IMR-90 (cell line): ENCODE measurements at regions not wholly inside any gene's neighbourhood (a gene's known extent, or its start where the extent isn't known, plus 50 kb on each side); places are given as distances from the start of the nearest gene placed in this dataset.

Experiments used
- ATAC-seq: fragments of 200-7000 bp; cut with Tn5 transposase; 2 replicates; pipeline ENCODE4 v1.9.1; 2020; ENCODE audit warnings: low read depth, mild to moderate bottlenecking, moderate library complexity
- BruUV-seq: library from RNA; stranded (reverse); fragments of 400-500 nt; replicated peaks from 2 replicates; lab custom pipeline; 2021; lab: Mats Ljungman, UMichigan
- CTCF ChIA-PET: fragments of 300-600 bp; formaldehyde crosslinking; extraction: SDS; loops from one replicate; lab custom pipeline; 2021; ENCODE audit warnings: antibody characterized with exemption; lab: Yijun Ruan, JAX
- POLR2A ChIA-PET: fragments of 300-600 bp; sonication (Branson Sonifier 250); formaldehyde crosslinking; loops from one replicate; lab custom pipeline; 2022; ENCODE audit warnings: antibody characterized with exemption; ENCODE audit not compliant: unreplicated experiment; lab: Charles Lee
- DNase-seq: peaks from one replicate; pipeline ENCODE4 v3.0.0; 2013
- H2AFZ ChIP-seq: replicated peaks from 2 replicates; pipeline ENCODE3; 2013; ENCODE audit warnings: low read length, mild to moderate bottlenecking; ENCODE audit not compliant: poor library complexity
- H2AK5ac ChIP-seq: 2 replicates; pipeline ENCODE4 v1.6.1; 2013; ENCODE audit warnings: low read depth, low read length, inconsistent platforms
- H2AK9ac ChIP-seq: replicated peaks from 2 replicates; pipeline ENCODE3; 2013; ENCODE audit warnings: mild to moderate bottlenecking, low read depth, low read length, moderate library complexity; ENCODE audit not compliant: poor library complexity
- H2BK120ac ChIP-seq: 2 replicates; pipeline ENCODE4 v1.6.1; 2013; ENCODE audit warnings: low read depth, low read length, inconsistent platforms
- H2BK15ac ChIP-seq: 3 replicates; pipeline ENCODE4 v1.6.1; 2013; ENCODE audit warnings: low read depth, low read length, inconsistent platforms
- H2BK20ac ChIP-seq: 2 replicates; pipeline ENCODE4 v1.6.1; 2013; ENCODE audit warnings: low read depth, mild to moderate bottlenecking, inconsistent platforms, low read length, moderate library complexity
- H2BK5ac ChIP-seq: 2 replicates; pipeline ENCODE4 v1.6.1; 2013; ENCODE audit warnings: mild to moderate bottlenecking, low read depth, low read length, inconsistent platforms; ENCODE audit not compliant: poor library complexity, severe bottlenecking
- H3K14ac ChIP-seq: replicated peaks from 2 replicates; pipeline ENCODE4 v1.6.1; 2013; ENCODE audit warnings: low read depth, low read length, inconsistent platforms
- H3K18ac ChIP-seq: 2 replicates; pipeline ENCODE4 v1.6.1; 2013; ENCODE audit warnings: low read depth, low read length, control low read depth
- H3K23ac ChIP-seq: 2 replicates; pipeline ENCODE4 v1.6.1; 2013; ENCODE audit warnings: low read depth, low read length, inconsistent platforms
- H3K27ac ChIP-seq: 2 replicates; pipeline ENCODE4 v1.5.1; 2013; ENCODE audit warnings: mild to moderate bottlenecking, control low read depth, low read length; ENCODE audit not compliant: insufficient read depth
- H3K27me3 ChIP-seq: 2 replicates; pipeline ENCODE4 v1.6.1; 2013; ENCODE audit warnings: low read length; ENCODE audit not compliant: control insufficient read depth, insufficient read depth
- H3K36me3 ChIP-seq: 2 replicates; pipeline ENCODE4 v1.6.1; 2013; ENCODE audit warnings: low read length, mixed read lengths; ENCODE audit not compliant: control insufficient read depth, insufficient read depth
- H3K4ac ChIP-seq: 2 replicates; pipeline ENCODE4 v1.6.1; 2013; ENCODE audit warnings: low read depth, low read length, inconsistent platforms
- H3K4me1 ChIP-seq: 2 replicates; pipeline ENCODE4 v1.6.1; 2013; ENCODE audit warnings: low read length, mixed read lengths; ENCODE audit not compliant: control insufficient read depth, insufficient read depth
- H3K4me2 ChIP-seq: 2 replicates; pipeline ENCODE4 v1.6.1; 2013; ENCODE audit warnings: low read depth, mild to moderate bottlenecking, control low read depth, low read length, moderate library complexity
- H3K4me3 ChIP-seq: 2 replicates; pipeline ENCODE4 v1.5.1; 2013; ENCODE audit warnings: low read depth, mild to moderate bottlenecking, control low read depth, low read length, moderate library complexity; ENCODE audit not compliant: insufficient read depth
- H3K56ac ChIP-seq: 2 replicates; pipeline ENCODE4 v1.6.1; 2013; ENCODE audit warnings: low read length, inconsistent platforms; ENCODE audit not compliant: insufficient read depth; ENCODE audit errors: extremely low read depth
- H3K79me1 ChIP-seq, 2 experiments: 2 replicates each; pipeline ENCODE4 v1.6.1; 2013; ENCODE audit warnings: low read length in 2 of 2, inconsistent platforms in 1 of 2, low read depth in 1 of 2
- H3K9ac ChIP-seq: 2 replicates; pipeline ENCODE4 v1.6.1; 2013; ENCODE audit warnings: low read depth, low read length, control low read depth
- H3K9me1 ChIP-seq: 2 replicates; pipeline ENCODE4 v1.6.1; 2013; ENCODE audit warnings: low read length, inconsistent platforms; ENCODE audit not compliant: insufficient read depth
- H3K9me3 ChIP-seq: 2 replicates; pipeline ENCODE4 v1.6.1; 2013; ENCODE audit warnings: low read length; ENCODE audit not compliant: control insufficient read depth, insufficient read depth
- H4K20me1 ChIP-seq: 2 replicates; pipeline ENCODE4 v1.6.1; 2013; ENCODE audit warnings: low read length, inconsistent platforms; ENCODE audit not compliant: insufficient read depth
- H4K5ac ChIP-seq: 2 replicates; pipeline ENCODE4 v1.6.1; 2013; ENCODE audit warnings: mild to moderate bottlenecking, low read depth, low read length, control low read depth
- H4K8ac ChIP-seq, 2 experiments: 2 replicates each; pipeline ENCODE4 v1.6.1; 2013; ENCODE audit warnings: low read depth in 2 of 2, low read length in 2 of 2, control low read depth in 1 of 2, inconsistent platforms in 1 of 2
- H4K91ac ChIP-seq: 2 replicates; pipeline ENCODE4 v1.6.1; 2013; ENCODE audit warnings: low read depth, low read length, inconsistent platforms; ENCODE audit not compliant: insufficient read depth
- MAZ ChIP-seq: IDR thresholded peaks from 2 replicates; pipeline ENCODE4 v1.6.1; 2012; ENCODE audit warnings: low read depth, mild to moderate bottlenecking, low read length, improper control_type of control experiment, moderate library complexity, borderline replicate concordance
- WGBS, 2 experiments: methylation state at CpG; one replicate each; pipeline versions ENCODE4 v1.1.5 to v1.1.7; 2013; ENCODE audit warnings: missing lambda C conversion rate in 2 of 2; ENCODE audit not compliant: insufficient read length in 1 of 2; ENCODE audit errors: extremely low coverage in 2 of 2; 5-methylcytosine and 5-hydroxymethylcytosine counted together
- dilution Hi-C: fragments of 300-500 bp; cut with HindIII; formaldehyde crosslinking; loops from one replicate; pipeline ENCODE4 v1.14.3; 2018; ENCODE audit warnings: low sequenced_read_pairs; ENCODE audit not compliant: unreplicated experiment
- in situ Hi-C: fragments of 300-500 bp; cut with MboI; formaldehyde crosslinking; loops from 3 replicates; pipeline ENCODE4 v1.14.3; 2019; ENCODE audit warnings: low sequenced_read_pairs, inconsistent platforms, mixed read lengths
- intact Hi-C: fragments of 100-400 bp; cut with micrococcal nuclease; formaldehyde crosslinking; loops from 2 replicates; pipeline ENCODE4 v1.10.0; 2022

DNA sequence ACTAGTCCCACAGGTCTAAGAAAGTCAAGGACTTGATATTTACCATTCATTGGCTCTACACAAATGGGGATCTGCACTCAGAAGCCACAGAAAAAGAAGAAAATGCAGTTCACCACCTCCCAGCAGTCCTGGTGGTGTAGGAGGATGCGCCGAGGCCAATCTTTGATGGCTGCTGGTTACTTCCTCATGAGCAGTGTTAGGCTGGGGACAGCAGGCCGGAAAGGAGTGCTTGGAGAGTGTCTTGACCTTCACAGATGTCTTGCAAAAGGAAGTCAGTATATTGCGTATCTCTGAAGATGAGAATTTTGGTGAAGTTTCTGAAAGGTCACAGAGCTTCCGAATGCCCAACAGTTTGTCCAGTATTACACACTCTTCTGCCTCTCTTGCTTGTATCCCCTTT lies 597.0 kb downstream of the EBF1 start:
- Histone ChIP-seq H3K4me3 (no peak overlapping the region), H2BK15ac (no peak overlapping the region), H4K8ac (no peak overlapping the region), H3K18ac (no peak overlapping the region), H4K5ac (no peak overlapping the region), H2AK5ac (no peak overlapping the region), H2BK5ac (no peak overlapping the region), H3K56ac (no peak overlapping the region), H3K27me3 (no peaks in the 10 kb centered on the region), H3K14ac (no peak overlapping the region), H3K23ac (no peak overlapping the region), H2AK9ac (no peak overlapping the region), H3K36me3 (no peaks in the 10 kb centered on the region), H3K4ac (no peak overlapping the region), H2AFZ (no peak overlapping the region), H3K79me1 (no peaks in the 10 kb centered on the region), H3K4me1 (no peaks in the 10 kb centered on the region), H3K9me1 (no peaks in the 10 kb centered on the region), H2BK120ac (no peak overlapping the region), H2BK20ac (no peak overlapping the region), H3K27ac (no peak overlapping the region), H4K91ac (no peak overlapping the region), H3K4me2 (no peak overlapping the region), H4K20me1 (no peaks in the 10 kb centered on the region), H3K9ac (no peak overlapping the region), H3K9me3 (peaks cover 2% of the 10 kb centered on the region; the same call in 1 of the 2 replicates)
- POLR2A ChIA-PET, result no interaction called here
- DNase-seq, result no peak
- ATAC-seq, result no peak
- CTCF ChIA-PET, result no interaction called here
- TF ChIP-seq MAZ, result no peak
- intact Hi-C loops (no loop called here), in situ Hi-C loops (no loop called here), dilution Hi-C loops (no loop called here)
- no CpG with 5 or more reads among the region's 5 CpGs for WGBS, 2 experiments
- BruUV-seq, result no TSS peak
